Muscle of leg (tissue), 3 donors: ENCODE measurements at regions not wholly inside any gene's neighbourhood (a gene's known extent, or its start where the extent isn't known, plus 50 kb on each side); places are given as distances from the start of the nearest gene placed in this dataset.
"Not testable (repeated sequence)": the region's sequence is repeated elsewhere in the genome, so short reads cannot be mapped to it uniquely, and the experiment has no call there.

Experiments
- DNase-seq: peaks from one replicate; pipeline ENCODE4 v3.0.0; 2013
- H3K27ac ChIP-seq: one replicate; pipeline ENCODE4 v1.5.1; 2013; ENCODE audit warnings: mild to moderate bottlenecking, low read length, control low read depth
- H3K27me3 ChIP-seq: one replicate; pipeline ENCODE4 v1.6.1; 2013; ENCODE audit warnings: low read length; ENCODE audit not compliant: control insufficient read depth, insufficient read depth
- H3K36me3 ChIP-seq: one replicate; pipeline ENCODE4 v1.6.1; 2013; ENCODE audit warnings: low read length; ENCODE audit not compliant: control insufficient read depth, insufficient read depth
- H3K4me1 ChIP-seq: one replicate; pipeline ENCODE4 v1.6.1; 2013; ENCODE audit warnings: low read length; ENCODE audit not compliant: control insufficient read depth, insufficient read depth
- H3K4me3 ChIP-seq: one replicate; pipeline ENCODE4 v1.5.1; 2013; ENCODE audit warnings: low read length, control low read depth
- H3K9me3 ChIP-seq: replicated peaks from 2 replicates; pipeline ENCODE4 v1.6.1; 2013; ENCODE audit warnings: low read depth, low read length; ENCODE audit not compliant: control insufficient read depth
- WGBS: methylation state at CpG from one replicate; pipeline ENCODE4 v1.1.5; 2013; ENCODE audit warnings: missing lambda C conversion rate; ENCODE audit not compliant: insufficient coverage; 5-methylcytosine and 5-hydroxymethylcytosine counted together

DNA sequence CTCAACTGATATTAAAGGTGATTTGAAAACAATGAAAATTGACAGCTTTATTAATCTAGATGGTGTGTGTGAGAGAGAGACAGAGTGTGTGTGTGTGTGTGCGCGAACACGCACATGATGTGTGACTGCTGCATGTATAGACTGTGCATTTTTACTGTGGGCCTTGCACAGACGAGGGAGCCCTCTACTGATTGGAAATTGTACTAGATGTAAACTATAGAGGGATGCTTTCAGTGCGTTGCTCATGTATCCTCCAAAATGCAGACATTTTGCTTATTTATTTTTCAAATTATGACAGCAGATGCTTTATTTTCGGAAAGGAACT lies 168.4 kb upstream of the GK2 start:
- no peaks in the 10 kb centered on the region for H3K36me3 ChIP-seq
- DNase-seq, result peak; percentile 79
- no peak overlapping the region for H3K4me3 ChIP-seq
- no peak overlapping the region for H3K27ac ChIP-seq
- H3K4me1 ChIP-seq, result no peaks in the 10 kb centered on the region
- H3K27me3 ChIP-seq, result no peaks in the 10 kb centered on the region
- 67% methylated on average over 3 of the region's 6 CpGs for WGBS
- H3K9me3 ChIP-seq, result no peaks in the 10 kb centered on the region

DNA sequence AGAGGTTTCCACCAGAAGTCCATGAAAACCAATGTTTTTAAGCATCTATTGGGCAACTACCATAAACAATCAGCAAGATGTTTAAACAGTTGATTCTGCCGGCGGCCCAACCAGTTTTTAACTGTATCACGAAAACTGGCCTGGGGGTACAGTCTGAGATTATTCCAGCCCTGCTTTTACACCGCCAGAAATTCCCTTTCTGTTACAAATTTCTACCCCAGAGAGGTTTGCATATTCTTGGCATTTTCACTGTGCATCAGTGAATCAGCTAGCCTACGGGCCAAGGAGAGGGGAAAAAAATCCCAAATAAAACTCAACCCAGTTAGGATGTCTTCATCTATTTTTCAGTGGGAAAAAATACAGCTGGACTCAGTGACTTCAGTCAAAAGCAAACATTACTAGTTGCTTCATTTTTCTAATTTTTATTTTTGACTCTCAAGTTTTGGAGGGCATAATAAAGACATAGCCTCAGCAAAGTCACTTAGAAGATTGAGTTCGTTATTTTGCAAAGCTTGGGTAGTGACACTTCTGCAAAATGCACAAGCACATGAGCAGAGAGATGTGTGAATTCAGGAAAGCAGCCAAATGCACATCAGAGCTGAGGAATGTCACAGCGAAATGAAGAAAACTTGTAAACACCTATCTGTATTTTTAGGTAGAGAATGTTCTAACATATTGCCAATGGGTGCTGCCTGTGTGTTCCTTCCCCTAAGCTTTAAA lies 167.8 kb upstream of the GK2 start:
- Histone ChIP-seq H3K36me3 (no peaks in the 10 kb centered on the region), H3K27me3 (no peaks in the 10 kb centered on the region), H3K27ac (peak overlapping the region; percentile 29), H3K4me3 (no peak overlapping the region), H3K9me3 (no peaks in the 10 kb centered on the region), H3K4me1 (no peaks in the 10 kb centered on the region)
- DNase-seq, result peak; percentile 85
- WGBS, result 53% methylated on average over 3 of the region's 7 CpGs

DNA sequence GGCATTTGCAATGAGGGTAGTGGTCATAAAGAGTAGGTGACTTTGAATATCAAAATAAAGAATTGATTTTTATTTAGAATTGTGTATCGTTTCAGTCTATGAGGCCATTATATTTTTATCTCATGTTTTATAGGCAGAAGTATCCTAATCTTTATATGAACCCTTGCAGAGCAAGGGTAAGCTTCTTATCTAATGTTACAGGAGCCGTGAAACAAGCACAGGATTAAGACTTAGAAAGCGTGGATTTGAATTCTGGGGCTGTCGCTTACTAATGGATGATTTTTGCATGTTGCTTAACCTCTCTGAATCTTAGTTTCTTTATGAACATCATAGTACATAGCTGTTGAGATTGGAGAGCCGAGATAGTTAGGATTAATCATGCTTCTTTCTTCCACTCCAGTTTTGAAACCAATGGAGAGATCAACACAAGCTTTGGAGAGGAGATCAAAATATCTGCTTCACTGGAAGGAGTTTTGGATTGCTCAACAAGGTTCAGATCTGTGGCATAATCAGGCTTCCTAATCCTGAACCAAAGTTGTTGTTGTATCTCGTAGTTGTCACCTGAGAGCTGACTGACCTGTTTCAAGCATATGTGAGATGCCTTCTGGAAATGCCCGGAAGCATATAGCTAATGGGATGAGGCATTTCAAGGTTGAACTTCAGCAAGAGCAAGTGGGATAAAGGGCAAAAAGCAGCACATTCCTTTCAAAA lies 166.9 kb upstream of the GK2 start:
- H3K9me3 ChIP-seq, result no peaks in the 10 kb centered on the region
- no peak for DNase-seq
- no peaks in the 10 kb centered on the region for H3K27me3 ChIP-seq
- 80% methylated on average over 3 of the region's 7 CpGs for WGBS
- H3K27ac ChIP-seq, result peak overlapping the region; percentile 29
- H3K36me3 ChIP-seq, result no peaks in the 10 kb centered on the region
- no peaks in the 10 kb centered on the region for H3K4me1 ChIP-seq
- no peak overlapping the region for H3K4me3 ChIP-seq

DNA sequence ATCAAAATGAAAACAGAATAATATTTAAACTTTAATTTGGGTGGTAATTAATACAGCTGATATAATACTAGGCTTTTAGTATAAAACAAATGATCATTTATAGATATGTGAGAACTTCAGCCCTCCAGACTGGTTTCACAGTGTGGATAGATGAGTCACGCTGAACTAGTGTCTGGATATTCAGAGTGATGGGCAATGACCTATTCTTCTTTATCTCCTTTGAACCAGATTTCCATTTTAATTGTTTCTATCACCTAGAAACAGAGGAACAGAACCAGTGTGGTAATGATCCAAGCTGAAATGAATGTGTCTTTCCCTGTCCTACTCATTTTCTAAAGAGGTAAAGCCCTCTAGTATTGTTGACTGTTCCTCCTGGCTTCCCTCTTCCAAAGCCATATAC lies 155.2 kb upstream of the GK2 start:
- Histone ChIP-seq H3K36me3 (no peaks in the 10 kb centered on the region), H3K4me3 (no peak overlapping the region), H3K27me3 (no peaks in the 10 kb centered on the region), H3K9me3 (no peaks in the 10 kb centered on the region), H3K4me1 (no peaks in the 10 kb centered on the region), H3K27ac (no peak overlapping the region)
- no CpG with 5 or more reads among the region's 1 CpG for WGBS
- no peak for DNase-seq

DNA sequence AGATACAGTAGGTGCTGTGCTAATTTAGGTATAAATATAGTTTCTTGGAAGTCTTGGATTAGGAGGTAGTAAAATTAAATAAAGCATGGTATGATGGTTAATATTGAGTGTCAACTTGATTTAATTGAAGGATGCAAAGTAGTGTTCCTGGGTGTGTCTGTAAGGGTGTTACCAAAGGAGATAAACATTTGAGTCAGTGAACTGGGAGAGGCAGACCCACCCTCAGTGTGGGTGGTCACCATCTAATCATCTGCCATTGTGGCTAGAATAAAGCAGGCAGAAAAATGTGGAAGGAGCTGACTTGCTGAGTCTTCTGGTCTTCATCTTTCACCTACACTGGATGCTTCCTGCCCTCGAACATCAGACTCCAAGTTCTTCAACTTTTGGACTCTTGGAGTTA lies 153.7 kb upstream of the GK2 start:
- Histone ChIP-seq H3K36me3 (no peaks in the 10 kb centered on the region), H3K4me1 (no peaks in the 10 kb centered on the region), H3K27me3 (no peaks in the 10 kb centered on the region), H3K9me3 (no peaks in the 10 kb centered on the region), H3K27ac (no peak overlapping the region), H3K4me3 (no peak overlapping the region)
- WGBS, result no CpG with 5 or more reads among the region's 1 CpG
- DNase-seq, result no peak

DNA sequence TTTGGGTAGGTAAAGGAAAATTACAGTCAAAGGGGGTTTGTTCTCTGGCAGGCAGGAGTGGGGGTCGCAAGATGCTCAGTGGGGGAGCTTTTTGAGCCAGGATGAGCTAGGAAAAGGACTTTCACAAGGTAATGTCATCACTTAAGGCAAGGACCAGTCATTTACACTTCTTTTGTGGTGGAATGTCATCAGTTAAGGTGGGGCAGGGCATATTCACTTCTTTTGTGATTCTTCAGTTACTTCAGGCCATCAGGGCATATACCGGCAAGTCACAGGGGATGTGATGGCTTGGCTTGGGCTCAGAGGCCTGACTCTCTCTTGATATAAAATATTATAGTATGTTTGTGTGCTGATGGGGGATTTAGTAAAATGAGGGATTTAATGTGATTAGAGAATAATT lies 151.4 kb upstream of the GK2 start:
- H3K27ac ChIP-seq, H3K36me3 ChIP-seq, H3K9me3 ChIP-seq, H3K4me1 ChIP-seq, H3K27me3 ChIP-seq, H3K4me3 ChIP-seq, DNase-seq: not testable (repeated sequence)
- WGBS, result no CpG with 5 or more reads among the region's 2 CpGs

DNA sequence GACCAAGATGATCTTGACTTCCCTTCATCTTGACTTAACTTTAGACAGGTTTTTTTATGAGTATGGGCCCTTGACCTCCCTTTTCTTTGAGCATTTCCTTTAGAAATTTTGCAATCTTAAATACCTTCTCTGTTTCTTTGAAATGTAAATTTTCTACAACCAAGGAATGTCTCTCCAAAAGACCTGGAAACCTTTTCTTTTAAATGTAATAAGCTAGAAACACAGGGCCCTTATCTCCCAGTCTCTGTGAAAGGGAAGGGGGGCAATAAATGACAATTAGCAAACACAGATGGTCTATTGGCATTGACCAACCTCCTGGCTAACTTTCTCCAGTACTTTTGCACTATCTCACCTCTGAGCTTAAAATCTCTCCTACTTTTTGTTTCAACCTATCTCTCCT lies 144.3 kb upstream of the GK2 start:
- H3K9me3 ChIP-seq, result no peaks in the 10 kb centered on the region
- no peak for DNase-seq
- H3K4me3 ChIP-seq, result no peak overlapping the region
- no peaks in the 10 kb centered on the region for H3K36me3 ChIP-seq
- no peak overlapping the region for H3K27ac ChIP-seq
- H3K4me1 ChIP-seq, result no peaks in the 10 kb centered on the region
- H3K27me3 ChIP-seq, result no peaks in the 10 kb centered on the region

DNA sequence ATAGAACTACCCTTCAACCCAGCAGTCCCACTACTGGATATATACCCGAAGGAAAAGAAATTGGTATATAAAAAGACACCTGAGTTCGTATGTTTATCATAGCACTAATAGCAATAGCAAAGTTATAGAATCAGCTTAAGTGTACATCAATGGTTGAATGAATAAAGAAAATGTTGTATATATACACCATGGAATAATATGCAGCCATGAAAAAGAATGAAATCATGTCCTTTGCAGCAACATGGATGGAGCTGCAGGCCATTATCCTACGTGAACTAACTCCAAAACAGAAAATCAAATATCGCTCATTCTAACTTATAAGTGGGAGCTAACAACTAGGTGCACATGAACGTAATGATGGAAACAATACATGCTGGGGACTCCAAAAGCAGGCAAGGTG lies 143.5 kb upstream of the GK2 start:
- WGBS, result 100% methylated on average over 2 of the region's 5 CpGs
- H3K4me3 ChIP-seq, result no peak overlapping the region
- no peaks in the 10 kb centered on the region for H3K9me3 ChIP-seq
- no peak overlapping the region for H3K27ac ChIP-seq
- no peaks in the 10 kb centered on the region for H3K27me3 ChIP-seq
- DNase-seq, result no peak
- H3K36me3 ChIP-seq, result no peaks in the 10 kb centered on the region
- H3K4me1 ChIP-seq, result no peaks in the 10 kb centered on the region

DNA sequence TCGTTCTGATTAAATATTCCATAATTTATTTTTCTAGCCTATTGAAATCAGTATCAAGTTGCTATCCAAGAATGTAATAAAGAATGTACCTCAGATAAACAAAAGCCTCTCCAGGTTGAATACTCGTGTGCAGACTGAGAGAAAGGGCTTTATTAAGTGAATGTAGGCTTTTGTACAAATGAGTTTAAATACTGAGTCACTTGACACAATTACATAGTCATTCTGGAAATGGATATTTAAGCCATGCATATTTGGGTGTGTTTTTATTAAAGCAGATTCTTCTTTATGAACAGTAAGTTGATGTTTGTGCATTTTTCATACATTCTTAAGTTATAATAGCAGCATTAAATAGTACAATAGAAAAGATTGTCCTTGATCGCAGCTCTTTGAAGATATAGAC lies 139.8 kb upstream of the GK2 start:
- no peaks in the 10 kb centered on the region for H3K4me1 ChIP-seq
- DNase-seq, result no peak
- no peak overlapping the region for H3K27ac ChIP-seq
- no peaks in the 10 kb centered on the region for H3K36me3 ChIP-seq
- H3K27me3 ChIP-seq, result no peaks in the 10 kb centered on the region
- no CpG with 5 or more reads among the region's 3 CpGs for WGBS
- no peaks in the 10 kb centered on the region for H3K9me3 ChIP-seq
- H3K4me3 ChIP-seq, result no peak overlapping the region

DNA sequence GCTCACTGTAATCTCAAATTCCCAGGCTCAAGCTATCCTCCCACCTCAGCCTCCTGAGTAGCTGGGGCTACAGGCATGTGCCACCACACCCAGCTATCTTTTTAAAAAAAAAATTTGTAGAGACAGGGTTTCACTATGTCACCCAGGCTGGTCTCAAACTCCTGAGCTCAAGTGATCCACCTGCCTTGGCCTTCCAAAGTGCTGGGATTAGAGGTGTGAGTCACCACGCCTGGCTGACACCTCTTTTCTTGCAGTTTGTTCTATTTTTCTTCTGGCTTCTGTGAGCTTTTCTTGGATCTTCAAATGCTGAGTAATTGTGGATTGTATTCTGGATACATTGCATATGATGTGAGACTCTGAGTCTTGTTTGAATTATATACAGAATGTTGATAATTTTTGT lies 137.3 kb upstream of the GK2 start:
- not testable (repeated sequence) for H3K4me1 ChIP-seq
- WGBS, result 67% methylated on average over 1 of the region's 1 CpG

DNA sequence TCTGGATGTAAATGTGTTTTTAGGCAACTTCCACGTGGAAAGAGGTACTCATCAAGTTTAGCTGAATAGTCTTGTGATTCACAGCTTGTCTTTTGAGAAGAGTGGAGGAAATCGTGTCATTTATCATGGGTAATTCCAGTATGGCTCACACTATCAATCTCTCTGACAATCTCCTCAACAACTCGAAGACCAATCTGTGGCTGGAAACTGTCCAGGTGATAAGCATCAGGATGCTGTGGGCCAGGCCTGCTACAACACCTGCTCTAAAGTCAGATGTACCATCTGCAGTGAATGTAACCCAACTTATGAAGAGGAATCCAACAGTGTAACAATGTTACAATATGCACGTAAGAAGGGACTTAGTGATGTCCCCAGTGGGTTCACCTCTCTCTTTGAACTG lies 132.1 kb upstream of the GK2 start:
- no peaks in the 10 kb centered on the region for H3K9me3 ChIP-seq
- H3K4me1 ChIP-seq, result no peaks in the 10 kb centered on the region
- H3K36me3 ChIP-seq, result no peaks in the 10 kb centered on the region
- WGBS, result no CpG with 5 or more reads among the region's 4 CpGs
- DNase-seq, result no peak
- H3K4me3 ChIP-seq, result no peak overlapping the region
- no peak overlapping the region for H3K27ac ChIP-seq
- no peaks in the 10 kb centered on the region for H3K27me3 ChIP-seq

More for the DNA sequence above, 137.3 kb upstream of the GK2 start:
- H3K9me3 ChIP-seq, H3K36me3 ChIP-seq, H3K27ac ChIP-seq, DNase-seq, H3K27me3 ChIP-seq, H3K4me3 ChIP-seq: not testable (repeated sequence)
